Heart right ventricle (tissue), 16 donors: ENCODE measurements at regions not wholly inside any gene's neighbourhood (a gene's known extent, or its start where the extent isn't known, plus 50 kb on each side); places are given as distances from the start of the nearest gene placed in this dataset.

Experiments
- ATAC-seq, 8 donors: fragments of 200-7000 bp; cut with Tn5 transposase; one replicate each; pipeline ENCODE4 v1.9.1; 2020; ENCODE audit warnings: mild to moderate bottlenecking in 8 of 8, moderate library complexity in 8 of 8, moderate number of reproducible peaks in 1 of 8
- DNase-seq, 2 donors: peaks; one replicate each; pipeline ENCODE4 v3.0.0-alpha.2; 2020
- H3K27ac ChIP-seq, 10 donors: fragments of 200-600 bp; sonication (generic) in 2 of 10; one replicate each; pipeline versions ENCODE4 v1.5.0 to v1.8.0; 2020 to 2022; ENCODE audit warnings: mild to moderate bottlenecking in 3 of 10
- H3K27me3 ChIP-seq, 7 donors: fragments of 200-600 bp; one replicate each; pipeline ENCODE4 v1.8.0; 2021 to 2022; ENCODE audit warnings: mild to moderate bottlenecking in 2 of 7
- H3K36me3 ChIP-seq, 9 donors: fragments of 200-600 bp; sonication (generic) in 1 of 9; one replicate each; pipeline versions ENCODE4 v1.5.0 to v1.8.0; 2020 to 2022; ENCODE audit warnings: mild to moderate bottlenecking in 2 of 9
- H3K4me1 ChIP-seq, 9 donors: fragments of 200-600 bp; sonication (generic) in 1 of 9; one replicate each; pipeline versions ENCODE4 v1.5.0 to v1.8.0; 2020 to 2022; ENCODE audit warnings: mild to moderate bottlenecking in 4 of 9
- H3K4me3 ChIP-seq, 10 donors: fragments of 200-600 bp; sonication (generic) in 2 of 10; one replicate each; pipeline versions ENCODE4 v1.5.0 to v1.8.0; 2020 to 2022; ENCODE audit warnings: mild to moderate bottlenecking in 7 of 10, moderate library complexity in 2 of 10
- H3K9me3 ChIP-seq, 11 donors: fragments of 200-600 bp in 10 of 11; sonication (generic) in 2 of 11; one replicate each; pipeline versions ENCODE4 v1.5.0 to v1.8.0; 2013 to 2022; ENCODE audit warnings: mild to moderate bottlenecking in 2 of 11, control low read depth in 1 of 11, moderate library complexity in 1 of 11
- WGBS, 2 donors: extraction: QIAGEN DNeasy Blood & Tissue Kit; methylation state at CpG; one replicate each; pipeline ENCODE4 v1.1.7; 2013; ENCODE audit warnings: inconsistent platforms in 1 of 2; 5-methylcytosine and 5-hydroxymethylcytosine counted together
- intact Hi-C, 10 donors: fragments of 100-400 bp; cut with DNase I; formaldehyde crosslinking; loops; one replicate each; pipeline versions ENCODE4 v1.11.1 to v1.14.2; 2022
- TF ChIP-seq, protein P1 (sequence below), 9 donors: fragments of 200-600 bp; sonication (generic) in 2 of 9; IDR thresholded peaks; one replicate each; pipeline versions ENCODE4 v1.5.0 to v1.8.0; 2021 to 2022; ENCODE audit warnings: antibody characterized with exemption in 9 of 9, mild to moderate bottlenecking in 5 of 9, moderate library complexity in 1 of 9
- donor health status: Arrhythmogenic right ventricular cardiomyopathy.
- donor health status: ischemic (EF 13 %, LVEDD 7.1; RV severe dilation, severe dysfunction).
- donor health status: healthy with polysubstance abuse.
- donor health status: DM: no; HTN: yes; CAD: no.
- donor health status: DM: no; HTN: no; CAD: no.
- donor health status: ischemic (EF 25% LVEDD 6.9; RV normal size, moderate dysfunction).
- donor health status: ischemic (EF 25% LVEDD 5.7; RV mildly dilated, moderate dysfunction).
- donor health status: healthy.
- donor health status: DM: yes; HTN: yes; CAD: no.
- donor health status: Ischemic cardiomyopathy.
- donor health status: ischemic (EF 35%, LVEDD 5.7; RV mildly dilated, moderate dysfunction).
- donor health status: nonischemic (EF 11% LVEDD 7.7; RV severe dilation, severe dysfunction).
- donor health status: DM: yes; HTN: yes; CAD: no.
- donor health status: PGD.
- donor health status: ischemic (EF 29% LVEDD 5.4; RV normal size, mild dysfunction).
- donor health status: nonischemic (EF 23%, LVEDD 6.1; RV moderate dilation, normal function).

DNA sequence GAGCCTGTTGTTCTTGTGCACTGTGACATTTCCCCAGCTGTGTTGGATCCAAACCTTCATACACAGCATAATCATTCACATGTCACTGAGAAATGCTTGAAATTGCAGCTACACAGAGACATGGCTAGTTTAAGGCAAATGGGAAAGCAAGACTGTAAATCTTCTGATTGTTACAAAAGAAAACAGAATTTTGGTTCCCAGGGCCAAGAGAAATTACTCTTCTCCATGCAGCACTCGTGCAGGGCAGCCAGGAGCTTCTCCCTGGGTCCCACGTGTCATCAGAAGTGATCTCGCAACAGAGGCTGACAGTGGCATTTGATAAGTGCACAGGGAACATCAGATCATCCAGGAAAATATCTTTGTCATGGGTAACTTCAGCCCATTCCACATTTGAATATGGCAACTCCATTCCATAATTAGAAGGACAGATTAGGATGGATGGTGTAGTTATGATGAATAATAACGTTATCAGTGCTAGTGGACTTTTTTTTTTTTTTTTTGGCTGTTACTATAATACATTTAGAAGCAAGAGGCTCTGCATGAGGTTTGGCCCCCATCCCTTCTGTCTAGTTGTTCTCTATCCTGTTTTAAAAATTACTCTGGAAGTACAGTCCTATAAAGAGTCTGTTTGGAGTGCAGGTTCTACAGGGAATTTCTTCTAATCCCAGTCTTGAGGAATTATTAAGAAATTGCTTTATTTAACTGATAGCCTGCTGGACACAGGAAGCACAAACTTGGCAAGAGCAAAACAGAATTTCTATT is 571.0 kb upstream of the NOX3 start:
- Histone ChIP-seq H3K27ac (no peak overlapping the region), H3K36me3 (no peaks in the 10 kb centered on the region), H3K27me3 (no peaks in the 10 kb centered on the region), H3K4me3 (no peak overlapping the region), H3K4me1 (peaks cover 0 to 6% (median 0%) of the 10 kb centered on the region in 9 donors), H3K9me3 (peaks cover 0 to 30% (median 18%) of the 10 kb centered on the region in 11 donors)
- WGBS, 2 donors = 54 to 56% methylated on average over 4 of the region's 4 CpGs
- DNase-seq (no peak), ATAC-seq (peak in 2 of 8 donors; percentile 44 to 52)
- TF ChIP-seq, protein P1, sequence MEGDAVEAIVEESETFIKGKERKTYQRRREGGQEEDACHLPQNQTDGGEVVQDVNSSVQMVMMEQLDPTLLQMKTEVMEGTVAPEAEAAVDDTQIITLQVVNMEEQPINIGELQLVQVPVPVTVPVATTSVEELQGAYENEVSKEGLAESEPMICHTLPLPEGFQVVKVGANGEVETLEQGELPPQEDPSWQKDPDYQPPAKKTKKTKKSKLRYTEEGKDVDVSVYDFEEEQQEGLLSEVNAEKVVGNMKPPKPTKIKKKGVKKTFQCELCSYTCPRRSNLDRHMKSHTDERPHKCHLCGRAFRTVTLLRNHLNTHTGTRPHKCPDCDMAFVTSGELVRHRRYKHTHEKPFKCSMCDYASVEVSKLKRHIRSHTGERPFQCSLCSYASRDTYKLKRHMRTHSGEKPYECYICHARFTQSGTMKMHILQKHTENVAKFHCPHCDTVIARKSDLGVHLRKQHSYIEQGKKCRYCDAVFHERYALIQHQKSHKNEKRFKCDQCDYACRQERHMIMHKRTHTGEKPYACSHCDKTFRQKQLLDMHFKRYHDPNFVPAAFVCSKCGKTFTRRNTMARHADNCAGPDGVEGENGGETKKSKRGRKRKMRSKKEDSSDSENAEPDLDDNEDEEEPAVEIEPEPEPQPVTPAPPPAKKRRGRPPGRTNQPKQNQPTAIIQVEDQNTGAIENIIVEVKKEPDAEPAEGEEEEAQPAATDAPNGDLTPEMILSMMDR (IDR thresholded peaks at IDR 0.05) = no peak
- intact Hi-C loops = no loop called here

DNA sequence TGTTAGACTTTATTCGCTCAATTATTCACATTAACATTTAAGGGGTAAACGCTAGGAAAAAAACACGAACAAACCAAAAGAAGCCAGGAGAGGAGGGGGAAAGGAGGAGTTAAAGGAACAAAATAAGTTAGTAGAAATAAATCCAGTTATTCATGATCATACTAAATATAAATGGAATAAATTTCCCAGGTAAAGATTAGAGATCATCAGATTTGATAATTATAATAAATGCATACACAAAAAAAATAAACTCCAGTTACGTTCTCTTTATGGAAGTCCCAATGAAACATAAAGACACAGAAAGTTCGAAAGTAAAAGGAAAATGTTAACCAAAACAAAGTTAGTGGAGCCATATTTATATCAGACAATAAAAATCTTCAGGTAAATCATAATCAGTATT is 568.7 kb upstream of the NOX3 start:
- TF ChIP-seq, protein P1 (IDR thresholded peaks at IDR 0.05) = no peak
- H3K9me3 ChIP-seq = peaks cover 0 to 30% (median 18%) of the 10 kb centered on the region in 11 donors
- WGBS, 2 donors = 90 to 92% methylated on average over 5 of the region's 5 CpGs

DNA sequence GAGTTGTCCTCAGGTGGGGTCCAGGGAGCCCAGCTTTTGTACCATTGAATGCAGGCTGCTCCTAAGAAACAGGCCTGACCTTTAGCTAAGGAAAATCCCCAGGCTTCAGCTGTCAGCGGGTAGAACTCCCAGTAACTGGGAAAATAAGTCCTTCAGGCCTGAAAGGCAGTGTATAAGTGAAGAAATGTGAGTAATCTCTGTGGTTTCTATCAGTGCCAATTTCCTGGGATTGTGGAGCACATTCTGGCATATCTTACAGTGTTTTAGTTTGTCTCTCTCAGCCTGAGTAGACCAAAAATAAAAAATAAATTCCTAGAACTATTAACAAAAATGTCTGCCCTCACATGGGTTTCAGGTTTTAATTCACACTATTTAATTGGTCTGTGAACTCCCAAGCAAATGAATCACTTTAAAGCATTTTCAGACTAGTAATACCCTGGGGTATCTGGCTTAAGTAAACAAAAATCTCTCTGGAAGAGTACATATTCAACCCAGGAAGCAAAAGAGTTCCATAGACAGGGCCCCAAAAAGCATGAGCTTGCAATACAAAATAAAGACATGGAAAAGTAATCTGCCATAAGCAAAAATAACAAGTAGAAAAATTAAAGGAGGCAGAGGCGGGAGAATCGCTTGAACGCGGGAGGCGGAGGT is 566.2 kb upstream of the NOX3 start:
- H3K27me3 ChIP-seq = no peaks in the 10 kb centered on the region
- H3K36me3 ChIP-seq = no peaks in the 10 kb centered on the region
- H3K9me3 ChIP-seq = peaks cover 0 to 30% (median 18%) of the 10 kb centered on the region in 11 donors
- WGBS, 2 donors = 79 to 86% methylated on average over 6 of the region's 6 CpGs
- intact Hi-C loops = no loop called here
- peaks cover 0 to 14% (median 2%) of the 10 kb centered on the region in 9 donors for H3K4me1 ChIP-seq
- no peak for DNase-seq
- TF ChIP-seq, protein P1 (IDR thresholded peaks at IDR 0.05) = no peak
- peak overlapping the region in 2 of 10 donors; percentile 7 to 39 for H3K27ac ChIP-seq
- peak in 6 of 8 donors; percentile 12 to 52 (median 40) for ATAC-seq
- H3K4me3 ChIP-seq = no peak overlapping the region

More for the DNA sequence above, 568.7 kb upstream of the NOX3 start:
- H3K4me1 ChIP-seq = peaks cover 0 to 18% (median 2%) of the 10 kb centered on the region in 9 donors
- DNase-seq (no peak), ATAC-seq (no peak)
- H3K4me3 ChIP-seq = no peak overlapping the region
- intact Hi-C loops = no loop called here
- H3K27ac ChIP-seq = no peak overlapping the region
- no peaks in the 10 kb centered on the region for H3K36me3 ChIP-seq
- H3K27me3 ChIP-seq = no peaks in the 10 kb centered on the region

DNA sequence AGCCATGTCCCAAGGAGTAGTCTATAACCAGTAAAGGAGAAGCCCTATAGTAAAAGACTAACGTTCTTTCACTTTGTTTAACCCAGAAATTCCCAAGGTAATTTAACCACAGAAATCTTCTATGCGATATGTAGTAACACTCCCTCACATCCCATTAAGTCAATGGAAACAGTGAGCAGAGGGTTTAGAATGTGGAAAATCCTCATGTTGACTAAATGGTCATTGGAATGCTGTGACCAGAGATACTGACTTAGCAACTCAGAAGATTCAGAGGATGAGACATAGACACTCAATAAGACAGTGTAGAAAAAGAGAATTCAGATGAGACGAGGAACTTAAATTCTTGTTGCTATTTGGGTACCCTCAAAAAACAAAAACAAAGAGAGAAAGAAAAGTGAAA is 562.2 kb upstream of the NOX3 start:
- Histone ChIP-seq H3K27ac (no peak overlapping the region), H3K4me1 (peaks cover 0 to 17% (median 2%) of the 10 kb centered on the region in 9 donors), H3K36me3 (no peaks in the 10 kb centered on the region), H3K9me3 (no peaks in the 10 kb centered on the region), H3K4me3 (no peak overlapping the region), H3K27me3 (no peaks in the 10 kb centered on the region)
- TF ChIP-seq, protein P1 (IDR thresholded peaks at IDR 0.05) = no peak
- 80 to 85% methylated on average over 3 of the region's 3 CpGs for WGBS, 2 donors
- intact Hi-C loops = no loop called here
- DNase-seq (no peak), ATAC-seq (no peak)
